SK-N-SH (cell line): ENCODE measurements at regions not wholly inside any gene's neighbourhood (a gene's known extent, or its start where the extent isn't known, plus 50 kb on each side); places are given as distances from the start of the nearest gene placed in this dataset.

Experiments used
- CTCF ChIP-seq: fragments of 200-600 bp; sonication (generic); IDR thresholded peaks from 2 replicates; pipeline ENCODE4 v1.6.1; 2017; ENCODE audit warnings: antibody characterized with exemption, mild to moderate bottlenecking, moderate library complexity
- EP300 ChIP-seq, 2 experiments: IDR thresholded peaks; 2 replicates each; pipeline versions ENCODE4 v1.4.0 to v1.6.1; 2012; ENCODE audit warnings: borderline replicate concordance in 1 of 2, low read depth in 1 of 2, low read length in 1 of 2

GRCh38 chr4:7129871-7130620 lies 62.2 kb upstream of the GRPEL1 start:
- TF ChIP-seq EP300 (IDR thresholded peaks at IDR 0.05; ENCODE audit: borderline replicate concordance in 1 of 2, low read depth in 1 of 2, low read length in 1 of 2) (no peak), CTCF (no peak)
